Kidney glomerular epithelial cell (primary cell): ENCODE measurements at regions not wholly inside any gene's neighbourhood (a gene's known extent, or its start where the extent isn't known, plus 50 kb on each side); places are given as distances from the start of the nearest gene placed in this dataset.

Experiments
- DNase-seq: peaks from one replicate; lab custom pipeline; 2025; lab: John Stamatoyannopoulos, UW

DNA sequence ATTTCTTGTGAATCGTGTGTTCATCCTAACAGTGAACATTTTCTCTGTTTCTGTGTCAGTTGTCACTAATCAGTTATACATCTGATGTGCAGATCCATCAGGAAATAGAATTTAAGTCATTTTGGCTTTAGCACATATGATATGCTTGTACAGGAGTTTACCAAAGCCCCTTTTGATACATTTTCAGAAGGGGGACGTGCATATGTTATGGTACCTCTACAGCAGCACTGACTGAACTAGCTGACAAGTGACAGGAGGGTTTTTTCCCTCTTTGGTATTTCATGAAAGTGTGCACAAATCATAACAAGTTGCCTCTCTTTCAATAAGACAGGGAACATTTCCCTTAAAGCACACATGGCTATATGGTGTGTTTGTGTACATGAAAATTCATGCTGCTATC, 536.5 kb downstream of the PLCL1 start:
- DNase-seq = no peak

DNA sequence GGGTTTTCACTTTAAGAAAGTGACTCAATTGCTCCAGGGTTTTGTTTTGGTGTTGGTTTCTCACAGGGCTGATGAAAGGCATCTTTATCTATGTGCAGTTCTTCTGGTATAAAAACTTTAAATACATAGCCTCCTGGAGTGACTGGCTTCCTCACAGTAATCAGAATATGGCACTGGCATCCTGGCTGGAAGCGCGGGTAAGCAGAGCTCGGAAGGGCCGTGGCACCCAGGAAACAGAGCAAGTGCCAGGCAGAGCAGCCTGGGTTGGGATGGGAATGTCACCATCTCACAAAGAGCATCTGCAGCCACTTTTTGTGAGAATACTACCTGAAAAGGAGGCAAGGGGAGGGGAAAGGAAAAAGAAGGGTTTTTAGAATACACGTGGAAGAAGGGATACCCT, 534.7 kb downstream of the PLCL1 start:
- no peak for DNase-seq

DNA sequence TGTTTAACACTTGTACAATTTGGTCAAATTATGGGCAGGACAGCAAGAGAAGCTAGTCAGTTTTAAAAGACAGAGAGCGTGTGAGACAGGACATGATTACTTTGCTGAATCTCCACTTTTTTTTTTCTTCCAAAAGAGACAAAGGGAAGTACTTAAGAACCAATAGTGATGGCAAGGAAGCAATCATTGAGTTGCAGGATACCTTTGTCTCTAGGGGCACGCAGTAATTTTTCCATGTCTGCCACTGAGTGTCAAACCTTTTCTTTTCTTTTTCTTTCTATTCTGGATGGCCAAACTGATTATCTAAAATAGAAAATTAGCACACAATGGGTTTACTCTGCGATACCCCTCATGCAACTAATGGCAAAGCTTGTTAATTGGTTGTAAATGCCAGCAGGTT, 533.0 kb downstream of the PLCL1 start:
- DNase-seq = no peak

DNA sequence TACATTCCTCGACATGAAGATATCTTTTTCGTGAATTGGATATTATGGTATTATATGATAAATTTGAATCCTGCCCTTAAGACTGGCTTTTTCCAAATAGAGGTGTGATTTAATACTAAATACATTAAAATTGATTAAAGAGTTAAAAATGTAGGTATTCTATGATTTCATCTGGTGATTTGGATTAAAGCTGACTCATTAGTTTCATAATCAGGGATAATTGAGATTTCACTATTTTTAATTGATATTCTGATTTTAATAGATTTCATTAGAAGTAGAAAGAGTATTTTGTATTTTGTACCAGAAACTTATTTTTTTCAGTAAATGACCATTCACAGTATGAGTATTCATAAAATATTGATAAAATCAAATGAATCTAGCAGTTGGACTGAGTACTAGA, 524.1 kb downstream of the PLCL1 start:
- no peak for DNase-seq

DNA sequence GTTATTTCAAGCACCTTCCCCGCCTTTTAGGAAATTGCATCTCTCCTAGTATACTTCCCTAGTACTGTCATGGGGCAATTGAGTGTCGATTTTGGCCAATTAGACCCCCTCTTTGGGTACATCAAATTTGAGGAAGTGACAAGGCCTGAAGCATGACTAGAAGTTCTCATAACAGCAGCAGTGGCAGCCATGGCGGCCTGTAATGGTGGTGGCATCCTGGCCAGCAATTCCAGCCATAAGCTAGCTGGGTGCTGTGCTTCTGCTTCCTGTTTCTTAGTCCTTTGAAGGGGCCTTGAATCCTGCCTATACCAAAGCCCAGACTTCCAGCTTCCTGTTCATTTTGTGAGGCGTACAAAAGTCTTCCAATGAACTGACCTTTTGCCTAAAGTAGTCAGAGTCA, 523.1 kb downstream of the PLCL1 start:
- no peak for DNase-seq

DNA sequence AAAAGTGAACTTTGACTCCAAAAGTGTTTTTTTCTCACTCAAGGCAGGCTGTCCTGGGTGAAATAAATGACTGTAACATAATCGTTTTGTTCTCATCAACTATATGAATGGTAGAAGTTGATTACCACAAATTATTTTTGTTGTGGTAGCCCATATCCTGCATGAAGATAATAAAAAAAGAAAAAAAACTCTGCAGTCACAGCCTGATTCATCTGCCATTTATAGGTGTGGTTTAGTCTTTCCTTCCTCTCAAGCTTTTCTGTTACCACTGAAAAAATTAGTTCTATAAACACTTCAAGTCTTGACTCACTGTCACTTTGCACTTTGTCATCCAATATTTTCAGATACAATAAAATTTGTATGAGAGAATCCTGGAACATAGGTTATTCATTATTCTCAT, 522.0 kb downstream of the PLCL1 start:
- DNase-seq = no peak

DNA sequence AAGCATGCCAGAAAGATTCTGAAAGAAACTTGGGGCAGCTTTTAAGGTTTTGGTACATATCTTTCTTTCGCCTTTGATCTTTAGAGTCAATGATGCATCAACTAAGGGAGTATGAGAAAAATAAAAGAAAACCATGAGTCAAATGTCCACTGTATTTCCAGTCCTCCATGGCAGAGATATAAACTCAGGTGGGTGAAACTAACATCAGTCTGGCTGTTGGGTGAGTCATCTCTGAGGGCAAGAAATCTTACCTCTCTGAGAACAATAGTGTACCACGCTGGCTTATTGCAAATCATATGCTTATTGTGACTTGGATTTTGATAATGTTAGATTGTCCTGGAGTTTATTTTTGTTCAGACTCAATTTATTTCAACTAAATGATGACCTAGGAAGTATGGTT, 521.0 kb downstream of the PLCL1 start:
- peak; percentile 47 for DNase-seq

DNA sequence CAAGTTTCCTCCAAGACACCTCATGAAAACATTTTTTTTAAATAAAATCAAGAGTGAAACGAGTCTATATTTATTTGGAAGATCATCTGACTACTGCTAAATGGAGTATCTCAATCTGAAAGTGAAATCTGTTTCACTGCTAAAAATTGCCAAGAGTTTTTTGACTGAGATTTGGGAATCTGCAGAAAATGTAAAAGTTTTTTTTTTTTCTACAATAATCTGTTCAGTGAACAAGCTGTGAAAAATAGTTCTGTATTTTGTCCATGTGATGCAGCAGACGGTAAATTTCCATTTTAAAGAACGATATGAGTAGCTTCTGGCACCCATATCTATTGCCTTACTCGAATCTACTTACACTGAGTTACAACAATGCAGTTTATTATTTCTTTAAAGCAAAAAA, 519.7 kb downstream of the PLCL1 start:
- no peak for DNase-seq

DNA sequence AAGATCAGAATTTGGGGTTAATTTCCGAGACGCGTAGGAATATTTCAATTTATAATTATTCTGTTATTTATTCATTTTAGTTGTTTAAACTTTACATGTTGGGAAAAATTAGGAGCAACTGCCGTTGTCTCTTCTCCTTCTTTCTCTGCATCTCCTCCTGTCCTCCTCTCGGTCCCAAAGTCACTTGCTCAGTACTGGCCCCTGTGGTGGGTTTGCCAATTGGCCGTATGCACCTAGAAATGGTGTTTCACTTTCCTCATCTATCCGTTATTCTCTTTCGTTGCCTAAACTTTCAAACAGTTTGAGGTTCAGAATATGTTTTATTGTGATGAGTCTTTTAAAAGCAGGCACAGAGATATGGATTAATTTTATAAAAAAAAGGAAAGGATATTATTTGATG, 517.9 kb downstream of the PLCL1 start:
- no peak for DNase-seq

DNA sequence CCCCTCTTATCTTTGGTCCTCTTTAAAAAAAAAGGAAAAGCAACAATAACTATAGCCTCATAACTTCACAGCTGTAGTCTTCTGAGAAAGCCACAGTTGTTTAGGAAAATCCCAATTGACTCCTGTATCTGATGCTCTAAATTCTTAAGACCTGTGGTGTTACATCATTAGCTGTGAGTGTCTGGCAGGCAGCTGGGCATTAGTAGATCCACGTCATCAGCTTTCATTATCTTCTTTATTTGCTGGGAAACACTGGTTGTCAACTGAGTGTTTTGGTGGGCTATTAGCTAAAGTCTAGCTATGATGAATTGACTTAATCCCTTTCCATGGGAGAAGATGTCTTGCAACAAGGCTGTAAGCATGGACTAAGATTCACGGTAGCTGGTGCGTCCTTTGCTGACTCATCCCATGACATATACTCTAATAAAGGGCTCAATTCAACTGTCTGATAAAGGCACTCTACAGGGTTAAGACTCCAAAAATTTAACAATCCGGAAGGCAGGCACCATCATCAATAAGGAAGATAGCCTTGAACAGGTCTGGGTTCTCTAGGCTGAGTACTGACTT, 517.2 kb downstream of the PLCL1 start:
- no peak for DNase-seq

DNA sequence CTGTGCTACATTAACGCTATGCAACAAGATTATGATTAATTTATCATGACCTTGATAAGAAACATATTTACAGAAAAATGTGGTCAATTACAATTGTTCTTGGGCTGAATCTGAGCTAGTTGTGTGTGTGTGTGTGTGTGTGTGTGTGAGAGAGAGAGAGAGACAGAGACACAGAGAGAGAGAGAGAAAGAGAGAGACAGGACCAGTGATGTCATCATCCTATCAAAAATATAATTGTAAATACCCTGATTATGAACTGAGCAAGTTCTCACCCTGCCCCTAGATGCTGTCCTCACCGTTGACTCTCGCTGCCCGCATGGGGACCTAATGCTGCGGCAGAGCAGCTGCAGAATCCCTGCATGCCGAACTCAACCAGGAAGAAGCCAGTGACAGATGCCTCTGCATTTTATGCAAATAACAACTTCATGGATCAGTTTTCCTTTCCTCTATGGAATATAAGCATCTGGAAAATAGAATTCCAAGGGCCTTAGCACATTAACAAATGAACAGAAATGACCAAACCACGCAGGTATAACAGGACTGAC, 512.5 kb downstream of the PLCL1 start:
- DNase-seq = no peak

DNA sequence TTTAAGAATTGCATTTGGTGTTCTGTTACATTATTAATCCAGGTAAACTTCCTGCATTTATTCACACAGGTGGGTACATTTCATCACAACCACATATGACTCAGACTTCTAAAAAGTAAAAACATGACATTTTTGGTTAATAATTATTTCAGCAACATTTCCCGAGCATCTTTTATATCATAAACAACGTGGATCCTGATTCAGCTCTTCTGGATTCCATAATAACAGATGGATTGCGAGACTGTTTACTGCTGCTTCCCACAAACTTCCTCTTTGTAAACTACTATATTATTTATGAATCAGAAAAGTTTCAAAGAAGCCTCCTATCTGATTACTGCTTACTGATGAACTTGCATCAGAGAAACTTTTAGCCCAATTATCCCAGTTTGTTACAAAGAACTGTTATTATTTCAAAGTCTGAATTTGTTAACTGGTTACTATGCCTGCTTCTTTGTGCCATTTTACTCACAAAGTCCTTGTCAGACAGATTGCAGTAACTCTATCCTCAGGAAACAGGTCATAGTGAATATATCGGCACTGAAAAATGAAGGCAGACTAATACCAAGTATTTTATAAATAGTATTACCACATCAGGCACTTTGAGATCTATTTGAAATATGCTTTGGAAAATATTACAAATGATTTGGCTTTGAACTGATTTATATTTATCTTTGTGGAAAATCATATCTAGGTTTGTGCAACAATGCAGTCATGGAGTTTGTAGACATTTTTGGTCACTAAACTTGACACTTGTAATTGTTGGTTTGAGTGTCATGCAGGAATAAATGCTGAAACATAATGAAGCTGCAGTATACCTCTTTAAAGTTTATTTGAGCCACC, 511.6 kb downstream of the PLCL1 start:
- DNase-seq = no peak

DNA sequence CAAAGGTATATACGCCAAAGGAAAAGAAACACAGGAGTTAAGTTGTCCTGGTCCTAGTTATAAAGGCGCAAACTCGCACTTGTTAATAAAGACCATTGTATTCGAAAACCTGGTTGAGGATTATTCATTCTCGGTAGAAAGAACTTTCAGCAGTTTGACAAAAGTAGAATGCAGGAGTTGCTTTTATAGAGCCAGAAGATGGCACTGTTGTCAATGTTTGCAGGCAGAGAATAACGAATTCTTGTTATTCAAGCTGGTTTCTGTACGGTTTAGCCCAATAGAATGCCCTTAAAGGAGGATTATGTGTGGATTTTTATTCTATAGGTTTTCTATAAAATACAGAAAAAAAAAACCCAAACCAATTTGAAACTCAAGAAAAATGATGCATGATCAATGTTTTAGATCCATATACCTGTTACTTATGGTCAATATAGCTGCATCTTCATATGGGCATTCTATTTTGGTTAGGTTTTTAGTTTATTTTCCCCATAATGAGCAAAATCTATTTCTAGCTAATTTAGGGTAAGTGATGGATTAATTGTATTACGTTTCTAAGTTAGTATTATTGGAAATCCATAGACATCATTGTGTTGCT, 510.3 kb downstream of the PLCL1 start:
- DNase-seq = peak; percentile 44

DNA sequence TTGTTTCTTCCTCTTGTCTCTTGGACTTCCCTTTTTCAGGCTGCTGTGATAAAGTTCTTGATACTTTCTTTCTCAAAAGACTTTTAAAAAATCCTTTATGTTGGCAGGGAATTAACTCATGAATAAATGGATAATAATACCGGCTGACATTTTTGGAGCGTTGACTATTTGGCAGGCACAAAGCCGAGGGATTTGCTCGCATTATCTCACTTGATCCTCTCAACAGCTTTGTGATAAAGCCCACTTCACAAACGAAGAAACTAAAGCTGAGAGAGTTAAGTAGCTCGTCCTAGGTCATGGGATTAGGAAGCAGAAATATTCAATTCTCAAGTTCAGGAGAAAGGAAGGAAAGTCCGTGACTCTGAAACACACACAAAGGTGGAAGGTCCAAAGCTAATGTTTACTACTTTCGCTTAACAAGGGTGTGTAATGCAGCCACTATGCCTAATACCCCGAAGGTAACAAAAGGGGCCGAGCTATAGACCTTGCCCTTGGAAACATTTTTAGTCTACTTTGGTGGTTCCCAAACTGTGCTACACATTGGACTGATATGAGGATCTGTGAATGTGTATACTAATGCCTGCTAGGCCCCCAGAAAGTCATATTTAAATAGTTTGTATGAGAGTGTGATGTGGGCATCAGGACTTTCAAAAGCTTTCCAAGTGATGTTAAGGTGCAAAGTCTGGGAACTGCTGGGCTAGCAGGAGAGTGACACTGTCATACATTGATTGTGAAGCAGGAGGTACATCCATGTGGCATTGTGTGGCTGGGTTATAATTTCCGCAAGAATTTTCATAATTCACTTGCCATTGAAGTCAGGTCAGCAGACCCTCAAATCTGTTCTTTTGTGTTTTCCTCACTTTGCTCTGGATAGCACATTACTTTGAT, 508.4 kb downstream of the PLCL1 start:
- no peak for DNase-seq

DNA sequence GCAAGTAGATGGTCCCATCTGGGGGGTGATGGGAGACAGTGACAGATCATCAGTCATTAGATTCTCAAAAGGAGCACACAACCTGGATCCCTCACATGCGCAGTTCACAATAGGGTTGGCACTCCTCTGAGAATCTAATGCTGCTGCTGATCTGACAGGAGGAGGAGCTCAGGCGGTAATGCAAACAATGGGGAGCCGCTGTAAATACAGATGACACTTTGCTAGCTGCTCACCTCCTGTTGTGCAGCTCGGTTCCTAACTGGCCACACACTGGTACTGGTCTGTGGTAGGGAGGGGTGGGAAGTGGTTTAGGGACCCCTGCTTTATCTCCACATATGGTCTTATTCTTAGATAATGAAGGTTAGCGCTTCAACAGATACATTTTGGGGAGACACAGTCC, 506.6 kb downstream of the PLCL1 start:
- DNase-seq = no peak

DNA sequence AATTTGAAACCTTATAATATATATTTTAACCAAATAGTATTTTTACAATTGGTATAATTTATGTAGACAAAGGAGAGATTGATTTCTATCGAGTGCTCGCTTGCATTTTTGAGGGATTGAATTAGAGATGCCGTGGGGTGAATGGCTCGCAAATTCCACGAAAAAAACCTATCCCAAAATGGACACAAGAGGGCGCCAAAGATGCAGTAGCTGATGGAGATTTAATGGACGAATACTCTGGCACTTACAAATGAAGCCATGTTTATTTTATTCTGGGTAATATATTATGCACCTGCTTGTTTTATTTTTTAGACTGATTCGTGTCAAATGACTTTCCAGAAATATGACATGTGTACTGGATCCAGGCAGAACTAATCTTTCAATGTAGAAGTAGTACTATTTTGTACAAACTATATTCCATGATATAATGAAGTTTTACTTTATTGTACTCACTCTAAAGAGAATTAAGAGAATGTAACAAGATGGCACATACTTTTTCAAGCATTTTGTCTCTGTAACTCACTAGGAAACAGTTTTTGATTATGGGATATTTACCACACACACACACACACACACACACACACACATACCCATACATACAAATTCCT, 505.4 kb downstream of the PLCL1 start:
- DNase-seq = peak; percentile 39

DNA sequence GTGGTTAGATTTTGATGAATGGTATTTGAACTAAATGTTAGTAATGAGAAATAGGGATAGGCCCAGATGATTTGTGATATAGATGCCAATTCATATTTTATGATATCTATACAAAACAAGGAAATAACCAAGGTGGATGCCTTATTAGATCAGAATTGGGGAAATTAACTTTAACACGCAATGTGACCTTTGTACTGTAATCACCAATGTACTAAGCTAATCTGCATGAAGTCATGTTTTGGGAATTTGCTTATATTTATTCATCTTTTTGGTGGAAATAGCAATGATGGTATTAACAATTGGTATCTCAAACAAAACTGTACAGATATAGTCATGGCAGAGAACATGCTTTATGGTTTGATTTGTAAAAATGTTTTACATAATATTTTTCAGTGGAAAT, 504.7 kb downstream of the PLCL1 start:
- no peak for DNase-seq

DNA sequence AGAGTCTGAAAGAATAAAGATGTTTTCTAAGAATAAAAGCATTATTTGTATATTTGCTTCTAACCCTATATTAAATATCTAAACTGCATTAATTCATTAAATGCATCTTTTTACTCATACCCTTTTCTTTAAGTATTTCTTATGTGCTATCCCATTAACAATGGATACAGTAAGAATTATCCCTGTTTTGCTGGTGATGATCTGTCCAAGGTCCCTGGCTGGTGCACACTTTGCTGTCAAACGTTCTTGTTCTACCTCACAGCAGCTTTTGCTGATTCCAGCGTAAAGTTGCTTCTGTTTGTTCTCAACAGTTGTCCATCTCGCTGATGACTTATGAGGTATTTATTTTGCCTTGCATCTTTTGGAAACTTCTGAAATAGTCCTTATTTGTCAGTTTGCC, 504.0 kb downstream of the PLCL1 start:
- DNase-seq = no peak

DNA sequence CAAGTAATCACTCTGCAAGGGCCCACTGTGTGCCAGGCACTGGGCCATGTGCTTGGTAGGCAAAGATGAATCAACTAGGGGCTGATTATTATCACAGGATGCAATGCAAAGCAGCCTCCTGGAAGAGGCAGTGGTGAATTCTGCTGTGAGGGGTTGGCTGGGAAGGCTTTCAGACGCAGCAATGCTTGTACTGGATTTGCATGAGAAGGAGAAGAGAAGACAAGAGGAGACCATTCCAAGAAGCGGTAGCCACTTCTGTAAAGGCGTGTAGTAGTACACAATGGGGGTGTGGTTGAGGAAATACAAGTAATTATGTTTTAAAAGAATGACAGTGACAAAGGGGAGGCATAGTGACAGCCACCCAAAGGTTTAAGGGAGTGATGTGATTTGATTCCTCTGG, 502.7 kb downstream of the PLCL1 start:
- DNase-seq = no peak

DNA sequence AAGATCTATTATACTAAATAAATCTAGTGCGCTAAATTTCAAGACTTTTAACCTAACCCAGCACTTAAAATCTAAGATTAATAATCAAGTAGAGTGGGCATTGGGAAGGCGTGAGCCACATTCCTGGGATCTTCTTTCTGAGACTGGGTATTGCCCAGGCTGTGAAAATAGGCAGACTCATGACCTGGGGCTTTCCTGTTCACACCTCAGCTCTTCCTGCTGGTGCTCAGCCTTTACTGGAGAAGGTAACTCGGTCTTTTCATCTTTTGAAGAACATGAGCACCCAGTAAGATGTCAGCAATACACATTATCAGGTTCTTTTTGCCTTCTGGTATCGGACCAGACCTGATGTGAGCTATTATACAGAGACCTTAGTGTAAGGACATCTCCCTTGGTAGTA, 500.5 kb downstream of the PLCL1 start:
- DNase-seq = no peak

DNA sequence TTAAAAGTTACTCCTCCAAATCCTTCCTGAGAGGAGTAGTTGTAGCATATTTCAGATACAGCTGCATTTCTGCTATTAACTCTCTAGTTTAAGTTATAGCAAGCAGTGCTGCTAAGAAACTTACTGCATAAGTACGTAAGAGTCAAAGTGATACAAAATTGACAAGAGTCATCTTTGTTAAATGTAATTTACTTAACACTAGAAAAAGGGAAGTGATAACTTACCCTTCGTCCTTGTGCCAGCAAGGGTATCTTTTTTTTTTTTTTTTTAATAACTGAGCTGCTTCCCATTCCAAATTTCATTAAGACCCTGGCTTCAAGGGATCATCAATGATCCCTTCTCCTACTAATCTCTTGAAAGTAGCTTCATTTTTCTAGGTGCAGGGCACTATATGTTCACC, 493.0 kb downstream of the PLCL1 start:
- no peak for DNase-seq
